GM18867 (cell line): ENCODE measurements at regions not wholly inside any gene's neighbourhood (a gene's known extent, or its start where the extent isn't known, plus 50 kb on each side); places are given as distances from the start of the nearest gene placed in this dataset.
"Not testable (repeated sequence)": the region's sequence is repeated elsewhere in the genome, so short reads cannot be mapped to it uniquely, and the experiment has no call there.

Experiments
- ATAC-seq: cut with Tn5 transposase; IDR thresholded peaks from one replicate; pipeline ENCODE4 v1.9.1; 2021; ENCODE audit warnings: mild to moderate bottlenecking, moderate library complexity; ENCODE audit not compliant: unreplicated experiment

- no peak for ATAC-seq
Measured at GRCh38 chr2:147165697-147166382, 679.0 kb upstream of the ACVR2A start.

- no peak for ATAC-seq
Measured at GRCh38 chr2:147164563-147164962, 680.3 kb upstream of the ACVR2A start.

- ATAC-seq, result no peak
Measured at GRCh38 chr2:147161746-147162145, 683.1 kb upstream of the ACVR2A start.

- no peak for ATAC-seq
Measured at GRCh38 chr2:147156970-147157369, 687.9 kb upstream of the ACVR2A start.

DNA sequence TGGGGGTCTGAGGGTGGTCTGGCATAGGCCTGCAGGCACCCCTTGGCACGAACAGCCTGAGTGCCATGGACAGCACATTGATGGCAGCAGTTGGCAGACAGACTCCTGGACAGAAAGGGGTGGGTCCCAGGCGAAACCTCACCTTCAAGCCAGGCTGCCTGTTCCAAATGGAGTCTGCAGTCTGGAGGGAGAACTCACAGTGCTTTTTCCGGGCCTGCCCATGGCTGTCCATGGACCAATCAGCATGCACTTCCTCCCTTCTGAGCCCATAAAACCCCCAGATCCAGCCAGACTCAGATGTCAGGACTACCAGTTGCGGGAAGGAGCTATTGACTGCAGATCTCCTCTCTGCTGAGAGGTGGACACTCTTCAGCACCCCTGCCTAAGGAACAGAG, 694.6 kb upstream of the ACVR2A start:
- ATAC-seq, result no peak

- ATAC-seq, result no peak
Measured at GRCh38 chr2:147149575-147150240, 695.1 kb upstream of the ACVR2A start.

GRCh38 chr2:147147802-147148201, 697.0 kb upstream of the ACVR2A start:
- no peak for ATAC-seq

DNA sequence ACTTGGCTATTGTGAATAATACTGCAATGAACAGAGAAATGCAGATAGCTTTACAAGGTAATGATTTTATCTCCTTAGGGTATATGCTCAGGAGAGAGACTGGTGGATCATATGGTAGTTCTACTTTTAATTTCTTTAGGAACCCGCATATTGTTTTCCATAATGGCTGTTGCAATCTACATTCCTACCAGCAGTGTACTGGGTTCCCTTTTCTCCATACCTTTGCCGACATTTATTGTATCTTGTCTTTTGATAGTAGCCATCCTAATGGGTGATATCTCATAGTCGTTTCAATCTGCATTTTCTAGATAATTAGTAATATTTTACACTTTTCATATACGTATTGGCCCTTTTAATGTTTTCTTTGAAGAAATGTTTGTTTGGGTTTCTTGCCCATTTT, 702.9 kb upstream of the ACVR2A start:
- no peak for ATAC-seq

DNA sequence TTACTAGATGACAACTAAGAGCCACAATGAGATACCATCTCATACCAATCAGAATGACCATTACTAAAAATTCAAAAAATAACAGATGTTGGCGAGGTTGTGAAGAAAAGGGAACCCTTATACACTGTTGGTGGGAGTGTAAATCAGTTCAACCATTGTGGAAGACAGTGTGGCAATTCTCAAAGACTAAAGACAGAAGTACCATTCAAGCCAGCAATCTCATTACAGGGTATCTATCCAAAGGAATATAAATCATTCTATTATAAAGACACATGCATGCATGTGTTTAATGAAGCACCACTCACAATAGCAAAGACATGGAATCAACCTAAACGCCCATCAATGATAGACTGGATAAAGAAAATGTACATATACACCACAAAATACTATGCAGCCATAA, 705.1 kb upstream of the ACVR2A start:
- not testable (repeated sequence) for ATAC-seq

DNA sequence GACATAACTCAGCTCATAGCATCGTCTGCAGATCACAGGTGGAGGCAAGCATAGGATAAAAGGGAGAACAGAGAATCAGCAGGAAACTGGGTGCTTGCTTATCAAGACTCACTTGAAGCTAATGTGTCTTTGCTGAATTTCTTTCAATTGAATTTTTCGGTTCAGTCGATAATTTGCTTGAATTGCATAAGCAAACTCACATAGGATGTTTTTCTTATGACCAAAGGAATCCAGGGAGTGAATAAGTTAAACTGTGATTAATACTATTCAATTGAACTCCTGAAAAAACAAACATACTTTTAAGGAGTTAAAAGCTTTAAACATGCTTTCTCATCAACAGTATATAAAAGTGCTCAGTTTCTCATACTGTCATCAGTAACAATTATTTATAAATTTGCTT, 707.1 kb upstream of the ACVR2A start:
- no peak for ATAC-seq

GRCh38 chr2:147135376-147135775, 709.5 kb upstream of the ACVR2A start:
- no peak for ATAC-seq

DNA sequence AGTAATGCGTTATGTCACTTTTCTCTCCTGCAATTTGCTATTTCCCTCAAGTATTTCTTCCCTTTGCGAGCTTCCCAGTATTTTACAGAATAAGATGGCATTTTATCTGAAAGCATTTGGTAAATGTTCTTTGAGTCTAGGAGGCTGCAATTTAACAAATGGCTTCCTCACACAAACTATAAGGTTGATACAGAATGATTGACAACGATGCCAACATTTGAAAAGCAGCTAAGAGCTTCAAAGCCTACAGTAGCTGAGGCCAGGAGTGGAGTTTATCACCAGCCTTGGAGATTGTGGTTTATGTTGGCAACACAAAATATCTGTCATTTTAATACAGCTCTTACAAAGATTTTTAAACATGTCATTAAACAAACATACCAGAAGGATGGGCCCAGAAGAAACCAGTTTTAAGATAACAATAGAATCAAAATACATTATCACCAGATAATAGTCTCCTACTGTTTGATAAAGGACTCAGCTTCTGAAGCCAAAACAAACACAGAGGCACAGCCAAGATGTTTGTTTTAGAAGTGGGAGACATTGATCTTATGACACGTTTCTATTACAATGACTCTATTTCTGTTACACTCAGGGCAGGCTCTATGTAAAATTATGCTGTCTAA, 711.4 kb upstream of the ACVR2A start:
- ATAC-seq, result no peak

GRCh38 chr2:147125145-147125544, 719.7 kb upstream of the ACVR2A start:
- ATAC-seq, result no peak

DNA sequence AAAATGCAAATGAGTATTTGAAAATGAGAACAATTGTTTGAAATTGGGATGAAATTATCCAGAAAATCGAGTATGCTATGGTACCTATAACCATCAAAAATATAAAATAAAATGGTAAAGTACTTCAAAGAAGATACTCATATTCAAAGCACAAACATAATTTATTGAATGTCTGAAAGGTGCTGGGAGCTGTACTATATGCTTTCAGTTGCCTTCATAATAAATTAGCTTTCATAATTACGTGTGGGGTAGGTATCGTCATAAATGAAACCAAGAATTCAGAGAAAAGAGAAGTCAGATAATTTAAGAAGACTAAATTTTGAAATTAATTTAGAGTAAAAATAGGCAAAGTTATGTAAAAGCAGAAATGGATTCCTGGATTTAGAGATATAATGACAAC, 721.9 kb upstream of the ACVR2A start:
- no peak for ATAC-seq

DNA sequence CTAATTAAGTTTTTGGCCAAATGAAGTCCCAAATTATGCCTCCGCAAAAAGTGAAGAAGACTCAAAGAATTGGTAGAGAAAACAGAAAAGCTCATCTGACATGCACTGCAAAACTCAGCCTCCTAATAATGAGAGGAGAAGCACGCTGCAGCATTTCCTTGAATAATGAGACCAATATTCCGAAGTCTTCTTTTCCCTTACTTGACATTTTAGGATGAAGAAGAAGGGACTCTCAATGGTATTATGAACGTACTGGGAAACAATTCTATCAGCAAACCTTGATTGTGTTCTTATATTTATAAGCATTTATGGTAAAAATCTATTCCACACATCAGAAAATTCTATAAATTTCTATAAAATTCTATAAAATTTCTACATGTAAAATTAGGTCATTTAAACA, 733.9 kb upstream of the ACVR2A start:
- ATAC-seq, result no peak

DNA sequence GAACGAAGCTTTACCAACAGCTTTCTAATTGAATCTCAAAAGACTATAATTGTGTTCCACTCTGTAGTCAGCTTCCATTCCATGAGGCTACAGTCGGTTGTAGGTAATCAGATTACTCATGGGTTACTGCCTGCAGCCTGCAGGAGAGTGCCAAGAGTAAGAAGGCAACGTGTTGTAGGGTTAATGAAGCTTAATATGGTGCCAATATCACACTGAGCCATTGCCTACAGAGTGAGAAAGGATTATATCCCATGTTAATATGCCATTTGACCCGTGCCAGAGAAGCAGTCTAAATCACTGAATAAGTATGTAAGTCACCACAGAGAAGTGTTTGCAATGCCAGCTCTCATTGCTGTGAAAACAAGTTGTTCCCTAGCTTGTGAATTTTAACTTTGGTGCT, 734.5 kb upstream of the ACVR2A start:
- no peak for ATAC-seq

- ATAC-seq, result no peak
Measured at GRCh38 chr2:147109291-147109690, 735.5 kb upstream of the ACVR2A start.

DNA sequence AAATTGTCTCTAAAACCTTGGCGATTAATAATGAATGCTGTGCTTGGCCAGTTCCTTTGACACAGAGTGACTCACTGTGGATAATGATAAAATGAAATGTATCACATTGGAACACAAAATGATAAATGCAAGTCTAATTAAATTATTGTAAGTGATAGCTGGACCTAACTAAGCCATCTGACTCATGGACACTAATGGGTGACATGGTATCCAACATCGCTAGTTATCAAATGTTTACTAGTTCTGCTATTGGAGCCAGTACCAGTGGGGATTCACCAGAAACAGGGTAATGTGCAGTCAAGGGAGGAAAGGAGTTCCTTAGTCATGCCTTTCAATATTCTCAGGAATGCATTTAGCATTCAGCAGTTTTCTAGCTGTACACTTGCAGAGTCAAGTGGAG, 736.3 kb upstream of the ACVR2A start:
- no peak for ATAC-seq

DNA sequence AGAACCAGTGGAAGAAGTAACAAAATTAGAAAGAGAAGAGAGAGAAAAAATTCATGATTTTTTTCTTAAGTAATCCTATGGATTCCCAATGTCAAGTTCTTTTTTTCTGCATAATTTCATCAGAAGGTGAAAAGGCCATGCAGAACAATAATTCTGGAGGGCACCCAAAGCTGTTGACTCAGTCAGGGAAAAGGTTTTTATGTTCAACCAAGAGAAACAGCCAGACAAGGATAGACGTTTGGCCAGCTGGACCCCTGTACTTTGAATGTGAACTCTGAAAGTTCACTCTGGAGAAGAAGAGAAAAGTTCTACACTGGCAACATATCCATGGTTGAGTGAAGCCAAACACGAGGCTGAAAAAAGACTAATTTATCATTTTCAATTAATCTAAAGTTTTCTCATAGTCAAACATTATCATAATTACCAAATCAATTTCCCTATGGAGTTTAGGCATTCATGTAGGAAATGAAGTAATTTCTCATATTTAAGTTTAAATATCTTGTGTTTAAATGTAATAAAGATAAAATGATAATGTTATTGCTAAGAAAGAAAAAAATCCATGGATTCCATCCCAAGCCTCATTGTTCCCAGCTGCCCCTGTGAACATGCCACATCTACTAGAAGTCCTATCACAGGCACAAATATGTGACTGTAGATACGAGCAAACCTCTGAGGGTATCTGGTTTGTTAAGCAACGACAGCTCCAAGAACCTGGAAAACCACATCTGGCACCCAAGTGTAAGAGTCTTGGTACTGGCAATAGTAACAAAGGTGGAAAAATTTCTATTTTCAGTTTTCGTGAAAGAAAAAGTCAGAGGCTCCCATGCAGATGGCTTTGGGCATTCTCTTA, 742.7 kb upstream of the ACVR2A start:
- ATAC-seq, result no peak

DNA sequence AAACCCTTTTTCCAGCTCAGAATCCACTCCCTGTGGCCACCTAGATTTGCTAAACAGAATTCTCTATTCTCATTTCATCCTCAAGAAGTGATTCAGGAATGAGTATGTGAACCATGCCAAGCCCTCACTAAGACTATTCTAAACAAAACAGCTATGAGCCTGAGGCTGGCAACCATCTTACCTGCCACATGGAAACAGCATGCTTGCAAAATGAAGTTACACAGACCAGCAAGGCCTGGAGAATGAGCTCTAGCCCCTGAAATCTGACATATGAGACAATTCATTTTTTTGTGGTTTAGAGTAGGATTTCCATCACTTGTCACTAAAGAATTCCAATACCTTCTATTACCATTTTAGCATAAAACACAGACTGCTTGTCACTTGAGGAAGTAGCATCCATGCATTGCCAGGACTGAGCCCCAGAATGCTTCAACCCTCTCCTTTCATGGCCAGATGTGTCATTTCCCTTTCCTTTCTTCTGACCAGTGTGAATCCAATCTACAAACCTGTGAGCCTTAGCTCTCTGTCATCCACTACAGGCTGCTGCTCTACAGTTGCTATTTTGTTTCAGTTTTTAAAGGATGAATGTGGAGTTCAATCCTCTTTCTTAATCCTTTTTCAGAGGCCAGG, 744.3 kb upstream of the ACVR2A start:
- no peak for ATAC-seq

DNA sequence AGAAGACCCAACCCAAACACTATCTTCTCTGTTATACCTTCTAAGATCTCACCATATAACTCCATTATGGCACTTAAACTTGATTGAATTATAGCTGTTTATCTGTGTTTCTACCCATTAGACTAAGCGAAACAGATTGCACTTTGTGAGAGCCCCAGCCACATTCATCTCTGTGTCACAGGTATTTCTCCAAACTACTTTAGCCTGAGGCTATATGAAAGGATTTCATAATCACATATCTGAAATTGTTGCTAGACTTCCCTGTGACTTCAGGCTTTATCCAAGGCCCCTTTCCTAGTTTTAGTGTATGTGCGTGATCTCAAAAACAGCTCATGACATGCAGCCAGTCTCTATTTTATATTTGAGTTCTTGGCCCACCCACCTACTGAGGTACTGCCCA, 745.0 kb upstream of the ACVR2A start:
- no peak for ATAC-seq
